Liver (tissue), 3 donors: ENCODE measurements at regions not wholly inside any gene's neighbourhood (a gene's known extent, or its start where the extent isn't known, plus 50 kb on each side); places are given as distances from the start of the nearest gene placed in this dataset.

ENCODE experiments used
- EGR1 ChIP-seq, 2 donors: IDR thresholded peaks; 2 replicates each; pipeline ENCODE4 v1.6.1; 2016 to 2018; ENCODE audit warnings: antibody characterized with exemption in 2 of 2, low read depth in 2 of 2
- SP1 ChIP-seq: IDR thresholded peaks from 2 replicates; pipeline ENCODE4 v1.6.1; 2018; ENCODE audit warnings: antibody characterized with exemption, mild to moderate bottlenecking
- YY1 ChIP-seq: IDR thresholded peaks from 2 replicates; pipeline ENCODE4 v1.6.1; 2016; ENCODE audit warnings: antibody characterized with exemption, mild to moderate bottlenecking
- TF ChIP-seq, protein P1 (sequence below): fragments of 150-350 bp; IDR thresholded peaks from 2 replicates; pipeline ENCODE4 v1.5.1; 2017; ENCODE audit warnings: improper control_type of control experiment, low read depth, low read length; ENCODE audit not compliant: missing input control
- TF ChIP-seq, protein P2 (sequence below): IDR thresholded peaks from 2 replicates; pipeline ENCODE4 v1.6.1; 2016; ENCODE audit warnings: antibody characterized with exemption, mild to moderate bottlenecking
- TF ChIP-seq, protein P3 (sequence below): IDR thresholded peaks from 2 replicates; pipeline ENCODE4 v1.6.1; 2016; ENCODE audit warnings: antibody characterized with exemption
- TF ChIP-seq, protein P4 (sequence below): IDR thresholded peaks from 2 replicates; pipeline ENCODE4 v1.6.1; 2016; ENCODE audit warnings: antibody characterized with exemption
- donor health status: healthy.
- donor health status: healthy.

DNA sequence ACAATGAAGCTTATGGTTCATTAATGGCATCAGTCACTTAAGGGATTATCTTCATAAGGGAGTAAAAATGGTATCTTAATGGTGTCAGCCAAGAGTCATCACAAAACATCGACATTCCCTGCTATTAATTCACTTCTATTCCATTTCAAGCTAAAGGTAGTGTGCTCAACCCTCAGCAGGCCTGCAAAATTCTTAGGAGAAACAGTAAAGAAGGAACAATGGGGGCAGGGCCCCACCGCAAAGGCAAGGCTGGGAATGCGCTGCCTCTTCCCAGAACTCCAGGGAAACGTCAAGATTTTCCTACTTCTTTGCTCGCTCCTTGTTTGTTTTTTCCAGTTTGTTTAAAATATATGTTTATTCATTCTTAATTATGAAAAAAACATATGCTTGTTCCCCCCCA is 187.3 kb upstream of the TSC22D2 start:
- TF ChIP-seq, protein P1, sequence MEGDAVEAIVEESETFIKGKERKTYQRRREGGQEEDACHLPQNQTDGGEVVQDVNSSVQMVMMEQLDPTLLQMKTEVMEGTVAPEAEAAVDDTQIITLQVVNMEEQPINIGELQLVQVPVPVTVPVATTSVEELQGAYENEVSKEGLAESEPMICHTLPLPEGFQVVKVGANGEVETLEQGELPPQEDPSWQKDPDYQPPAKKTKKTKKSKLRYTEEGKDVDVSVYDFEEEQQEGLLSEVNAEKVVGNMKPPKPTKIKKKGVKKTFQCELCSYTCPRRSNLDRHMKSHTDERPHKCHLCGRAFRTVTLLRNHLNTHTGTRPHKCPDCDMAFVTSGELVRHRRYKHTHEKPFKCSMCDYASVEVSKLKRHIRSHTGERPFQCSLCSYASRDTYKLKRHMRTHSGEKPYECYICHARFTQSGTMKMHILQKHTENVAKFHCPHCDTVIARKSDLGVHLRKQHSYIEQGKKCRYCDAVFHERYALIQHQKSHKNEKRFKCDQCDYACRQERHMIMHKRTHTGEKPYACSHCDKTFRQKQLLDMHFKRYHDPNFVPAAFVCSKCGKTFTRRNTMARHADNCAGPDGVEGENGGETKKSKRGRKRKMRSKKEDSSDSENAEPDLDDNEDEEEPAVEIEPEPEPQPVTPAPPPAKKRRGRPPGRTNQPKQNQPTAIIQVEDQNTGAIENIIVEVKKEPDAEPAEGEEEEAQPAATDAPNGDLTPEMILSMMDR, result no peak
- TF ChIP-seq, protein P2, sequence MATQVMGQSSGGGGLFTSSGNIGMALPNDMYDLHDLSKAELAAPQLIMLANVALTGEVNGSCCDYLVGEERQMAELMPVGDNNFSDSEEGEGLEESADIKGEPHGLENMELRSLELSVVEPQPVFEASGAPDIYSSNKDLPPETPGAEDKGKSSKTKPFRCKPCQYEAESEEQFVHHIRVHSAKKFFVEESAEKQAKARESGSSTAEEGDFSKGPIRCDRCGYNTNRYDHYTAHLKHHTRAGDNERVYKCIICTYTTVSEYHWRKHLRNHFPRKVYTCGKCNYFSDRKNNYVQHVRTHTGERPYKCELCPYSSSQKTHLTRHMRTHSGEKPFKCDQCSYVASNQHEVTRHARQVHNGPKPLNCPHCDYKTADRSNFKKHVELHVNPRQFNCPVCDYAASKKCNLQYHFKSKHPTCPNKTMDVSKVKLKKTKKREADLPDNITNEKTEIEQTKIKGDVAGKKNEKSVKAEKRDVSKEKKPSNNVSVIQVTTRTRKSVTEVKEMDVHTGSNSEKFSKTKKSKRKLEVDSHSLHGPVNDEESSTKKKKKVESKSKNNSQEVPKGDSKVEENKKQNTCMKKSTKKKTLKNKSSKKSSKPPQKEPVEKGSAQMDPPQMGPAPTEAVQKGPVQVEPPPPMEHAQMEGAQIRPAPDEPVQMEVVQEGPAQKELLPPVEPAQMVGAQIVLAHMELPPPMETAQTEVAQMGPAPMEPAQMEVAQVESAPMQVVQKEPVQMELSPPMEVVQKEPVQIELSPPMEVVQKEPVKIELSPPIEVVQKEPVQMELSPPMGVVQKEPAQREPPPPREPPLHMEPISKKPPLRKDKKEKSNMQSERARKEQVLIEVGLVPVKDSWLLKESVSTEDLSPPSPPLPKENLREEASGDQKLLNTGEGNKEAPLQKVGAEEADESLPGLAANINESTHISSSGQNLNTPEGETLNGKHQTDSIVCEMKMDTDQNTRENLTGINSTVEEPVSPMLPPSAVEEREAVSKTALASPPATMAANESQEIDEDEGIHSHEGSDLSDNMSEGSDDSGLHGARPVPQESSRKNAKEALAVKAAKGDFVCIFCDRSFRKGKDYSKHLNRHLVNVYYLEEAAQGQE, result no peak
- TF ChIP-seq YY1 (no peak), EGR1 (IDR thresholded peaks at IDR 0.05; ENCODE audit: low read depth in 2 of 2) (no peak), SP1 (no peak)
- TF ChIP-seq, protein P3, sequence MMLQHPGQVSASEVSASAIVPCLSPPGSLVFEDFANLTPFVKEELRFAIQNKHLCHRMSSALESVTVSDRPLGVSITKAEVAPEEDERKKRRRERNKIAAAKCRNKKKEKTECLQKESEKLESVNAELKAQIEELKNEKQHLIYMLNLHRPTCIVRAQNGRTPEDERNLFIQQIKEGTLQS, result no peak
- TF ChIP-seq, protein P4, sequence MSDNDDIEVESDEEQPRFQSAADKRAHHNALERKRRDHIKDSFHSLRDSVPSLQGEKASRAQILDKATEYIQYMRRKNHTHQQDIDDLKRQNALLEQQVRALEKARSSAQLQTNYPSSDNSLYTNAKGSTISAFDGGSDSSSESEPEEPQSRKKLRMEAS, result no peak
